K562 (cell line): ENCODE measurements at regions not wholly inside any gene's neighbourhood (a gene's known extent, or its start where the extent isn't known, plus 50 kb on each side); places are given as distances from the start of the nearest gene placed in this dataset. TPM values are rescaled to one million over a fixed set of nuclear protein-coding genes. Genes with fewer than 3 reads are reported as not detected.

Source experiments
- E2F8 ChIP-seq: fragments of 450-650 bp; IDR thresholded peaks from 2 replicates; pipeline ENCODE4 v1.7.1; 2018; ENCODE audit warnings: mild to moderate bottlenecking, low read depth; ENCODE audit not compliant: partially characterized antibody
- MCM7 ChIP-seq, 2 experiments: fragments of 450-650 bp; IDR thresholded peaks; 2 replicates each; pipeline ENCODE4 v1.6.1; 2016 to 2018
- small RNA-seq: library from RNA; depleted of rRNA; stranded (forward); fragments of <200 nt; gene quantifications from one replicate; pipeline ENCODE3, GENCODE V24; 2014

GRCh38 chr4:64464581-64464980 lies 55.3 kb upstream of the TECRL start (continued):
- TF ChIP-seq E2F8: no peak
- TF ChIP-seq MCM7 (IDR thresholded peaks at IDR 0.05): no peak

Small RNA genes in the stretch of these regions (small RNA-seq; reads per million reads assigned to genes)
- not detected for gene MTCO3P27
- gene MTND4LP31: not detected
